HG03108 (cell line): ENCODE measurements at regions not wholly inside any gene's neighbourhood (a gene's known extent, or its start where the extent isn't known, plus 50 kb on each side); places are given as distances from the start of the nearest gene placed in this dataset.

Experiments used
- ATAC-seq: cut with Tn5 transposase; IDR thresholded peaks from one replicate; pipeline ENCODE4 v1.9.1; 2021; ENCODE audit warnings: moderate library complexity; ENCODE audit not compliant: unreplicated experiment

DNA sequence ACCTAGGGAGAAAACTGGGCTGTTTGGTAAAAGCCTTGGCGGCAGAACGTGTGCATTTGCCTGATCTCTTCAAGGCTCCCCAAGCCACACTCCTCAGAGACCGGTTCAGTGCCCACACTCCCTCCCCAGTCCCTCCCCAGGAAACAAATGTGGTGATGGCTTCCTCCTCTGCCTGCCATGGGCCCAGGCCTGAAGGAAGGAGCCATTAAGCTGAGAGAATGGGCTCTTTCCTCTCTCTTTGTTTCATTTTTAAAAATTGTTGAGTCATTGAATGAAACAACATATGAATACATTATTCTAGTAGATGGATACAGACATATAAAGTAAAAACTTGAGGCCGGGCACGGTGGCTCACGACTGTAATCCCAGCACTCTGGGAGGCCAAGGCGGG is 50.6 kb upstream of the YWHAQ start:
- no peak for ATAC-seq

DNA sequence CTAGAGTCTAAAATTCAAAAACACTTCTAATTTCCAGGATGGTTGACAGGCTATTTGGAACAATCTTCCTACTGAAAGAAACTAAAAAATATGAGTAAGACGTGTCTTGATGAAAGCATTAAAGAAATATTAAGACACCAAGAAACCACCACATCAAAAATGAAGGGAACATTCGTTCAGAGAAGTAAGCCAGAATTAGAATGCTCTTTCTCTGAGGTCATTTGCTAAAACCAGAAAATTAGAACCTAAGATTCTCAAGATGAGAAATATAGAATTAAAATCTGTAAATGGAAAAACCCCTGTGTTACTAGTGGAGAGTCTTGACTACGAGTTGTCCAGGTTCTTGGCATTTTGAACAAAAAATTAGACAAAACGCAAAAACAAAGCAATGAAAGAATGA is 54.8 kb upstream of the YWHAQ start:
- ATAC-seq = no peak

DNA sequence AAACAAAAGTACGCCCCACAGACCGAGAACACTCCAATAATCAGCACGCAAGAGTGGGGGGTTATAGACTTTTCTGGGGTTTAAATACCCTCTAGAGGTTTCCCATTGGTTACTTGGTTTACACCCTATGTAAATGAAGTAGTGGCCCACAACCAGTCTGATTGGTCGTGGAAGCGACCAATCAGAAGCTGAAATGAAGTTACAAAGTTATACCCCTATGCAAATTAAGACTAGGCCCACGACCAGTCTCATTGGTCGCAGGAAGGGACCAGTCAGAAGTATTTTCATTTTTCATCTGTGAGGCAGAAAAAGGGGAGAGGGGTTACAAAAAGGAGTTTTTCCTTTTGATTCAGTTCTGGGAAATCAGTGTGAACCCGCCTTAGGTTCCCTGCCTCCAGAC is 55.3 kb upstream of the YWHAQ start:
- ATAC-seq = no peak

DNA sequence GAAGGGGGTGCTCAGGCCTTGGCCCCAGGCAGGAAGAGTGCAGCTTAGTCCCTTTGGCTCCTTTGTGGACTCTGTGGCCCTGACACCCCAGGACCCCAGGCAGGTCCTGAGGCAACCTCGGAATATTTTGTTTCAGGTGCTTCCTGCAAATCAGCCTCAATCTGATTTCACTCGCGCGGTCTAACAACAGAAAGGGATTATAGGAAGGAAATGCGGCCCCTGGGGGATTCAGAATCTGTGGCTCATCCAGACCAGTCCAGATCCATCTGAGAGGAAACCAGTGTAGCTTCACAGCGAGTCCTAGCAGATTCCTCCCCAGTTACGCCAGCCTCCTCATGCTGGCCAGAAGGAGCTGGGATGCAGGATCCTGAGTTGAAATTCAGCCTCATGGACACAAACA is 59.5 kb upstream of the YWHAQ start:
- no peak for ATAC-seq

DNA sequence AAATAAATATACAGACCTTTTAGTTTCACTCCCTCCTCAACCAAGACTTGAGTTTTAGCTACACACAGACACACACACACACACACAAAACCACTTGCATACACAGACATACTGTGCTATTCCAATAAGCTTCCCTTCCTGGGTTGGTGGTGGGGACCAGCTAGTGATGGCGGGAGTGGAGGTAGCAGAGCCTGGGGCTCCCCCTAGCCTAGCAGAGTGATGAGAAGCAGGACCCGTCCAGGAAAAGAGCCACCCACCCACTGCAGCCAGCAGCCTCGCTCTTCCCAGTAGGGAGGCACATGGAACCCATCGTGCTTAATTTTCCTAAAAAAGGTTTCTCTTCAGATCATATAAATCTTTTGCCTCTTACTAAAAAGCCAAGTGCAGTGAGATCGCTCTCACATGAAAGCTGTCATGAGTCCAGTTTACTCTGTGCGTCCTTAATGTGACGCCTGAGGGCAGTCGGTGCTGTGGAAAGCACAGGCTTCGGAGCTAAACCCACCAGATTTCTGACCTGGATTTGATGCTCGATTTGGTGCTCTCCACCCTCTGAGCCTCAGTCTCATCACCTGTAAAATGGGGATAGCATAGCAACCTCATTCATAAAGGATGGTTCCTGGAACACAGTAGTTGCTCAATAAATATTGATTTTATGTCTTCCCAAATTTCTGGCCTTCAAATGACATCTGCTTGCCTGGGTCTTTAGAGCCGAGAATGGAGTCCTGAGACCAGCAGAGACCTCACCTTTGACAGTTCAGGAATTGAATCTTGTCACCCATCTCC is 60.1 kb upstream of the YWHAQ start:
- ATAC-seq = no peak

DNA sequence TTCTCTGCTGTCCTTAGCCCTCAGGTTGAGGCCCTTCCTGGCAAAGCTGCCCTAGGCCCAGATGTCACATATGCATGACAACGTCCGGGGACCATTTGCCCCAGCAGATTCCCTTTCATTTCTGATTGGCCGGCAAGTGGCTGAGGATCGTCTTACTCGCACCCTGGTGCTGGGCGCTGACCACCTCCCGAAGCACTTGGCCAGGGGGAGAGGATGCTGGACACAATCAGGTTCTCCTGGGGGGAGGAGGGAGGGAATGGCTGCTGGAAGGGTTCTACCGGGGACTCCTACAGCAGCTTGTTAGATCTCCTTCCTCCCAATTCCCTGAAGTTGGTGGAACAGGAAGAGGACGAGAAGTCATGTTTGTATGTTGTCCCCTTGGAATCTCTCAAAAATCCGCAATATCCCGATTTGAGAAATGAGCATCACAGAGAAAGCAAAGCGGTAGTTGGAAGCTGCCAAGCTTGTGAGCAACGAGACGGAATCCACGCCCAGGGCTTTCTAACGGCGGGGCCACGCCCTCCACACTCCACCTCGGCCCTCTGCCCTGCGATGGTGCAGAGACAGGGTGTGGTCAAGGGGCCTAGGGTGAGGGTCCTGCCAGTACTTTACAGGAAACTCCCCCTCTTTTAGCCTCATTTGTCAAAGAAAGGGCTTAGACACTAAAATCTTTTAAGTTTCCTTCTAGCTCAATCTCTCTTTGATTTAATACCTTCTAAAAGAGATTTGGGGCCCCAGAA is 61.8 kb upstream of the YWHAQ start:
- no peak for ATAC-seq

DNA sequence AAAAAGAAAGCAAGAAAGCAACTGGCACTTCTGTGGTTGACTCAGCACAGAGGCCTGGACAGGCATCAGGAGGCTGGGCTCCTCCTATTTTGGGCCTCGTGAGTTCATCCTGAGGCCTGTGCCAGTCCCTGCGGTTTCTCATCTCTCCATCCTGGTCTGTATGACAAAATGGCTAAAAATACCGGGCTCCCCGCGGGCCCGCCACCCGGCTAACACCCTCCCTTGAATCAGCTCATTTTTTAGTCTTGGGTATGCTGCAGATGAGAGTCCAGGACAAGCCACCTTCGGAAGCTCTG is 62.3 kb upstream of the YWHAQ start:
- ATAC-seq = peak; percentile 48

DNA sequence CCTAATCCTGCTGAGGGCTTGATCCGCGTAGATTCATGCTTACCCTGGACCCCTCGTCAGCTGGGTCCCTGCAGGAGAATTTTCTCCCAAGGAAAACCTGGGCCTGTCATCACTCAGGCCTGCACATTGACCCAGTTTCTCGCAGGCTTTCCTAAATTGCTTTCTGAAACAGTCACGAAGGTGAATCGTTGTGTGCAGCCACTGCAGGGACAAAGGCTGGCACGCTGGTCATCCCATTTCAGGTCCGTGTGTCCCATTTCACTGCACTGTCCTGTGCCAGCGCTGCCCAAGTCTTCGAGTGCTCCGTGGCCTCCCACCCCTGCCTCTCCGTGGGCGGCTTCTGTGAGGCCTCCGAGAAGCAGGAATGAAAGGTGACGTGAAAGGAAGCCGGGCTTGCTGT is 62.8 kb upstream of the YWHAQ start:
- no peak for ATAC-seq

DNA sequence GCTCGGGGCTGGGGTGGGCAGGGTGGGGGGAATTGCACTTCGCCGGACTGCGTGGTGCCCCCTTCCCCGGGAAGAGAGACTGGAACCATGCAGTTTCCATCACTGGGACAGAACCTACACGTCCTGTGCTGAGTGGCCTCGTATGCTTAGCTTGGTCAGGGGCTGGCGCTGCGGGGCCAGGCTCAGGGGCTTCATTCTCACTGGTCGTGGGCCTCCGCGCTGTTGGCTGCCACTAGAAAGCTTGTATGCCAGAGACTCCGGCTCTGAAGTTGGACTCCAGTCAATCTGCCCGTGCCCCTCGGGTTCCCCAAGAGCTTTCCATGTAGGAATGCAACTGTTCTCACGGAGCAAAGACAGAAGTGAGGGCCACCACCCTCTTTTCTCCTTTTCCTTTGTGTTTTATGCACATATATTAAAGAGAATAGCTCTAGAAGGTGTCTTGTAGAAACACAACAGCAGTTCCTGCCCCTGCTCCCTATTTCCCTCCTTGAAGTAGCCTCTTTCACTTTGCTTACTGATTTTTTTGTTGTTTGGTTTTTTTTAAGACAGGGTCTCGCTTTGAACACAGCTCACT is 64.0 kb upstream of the YWHAQ start:
- no peak for ATAC-seq

DNA sequence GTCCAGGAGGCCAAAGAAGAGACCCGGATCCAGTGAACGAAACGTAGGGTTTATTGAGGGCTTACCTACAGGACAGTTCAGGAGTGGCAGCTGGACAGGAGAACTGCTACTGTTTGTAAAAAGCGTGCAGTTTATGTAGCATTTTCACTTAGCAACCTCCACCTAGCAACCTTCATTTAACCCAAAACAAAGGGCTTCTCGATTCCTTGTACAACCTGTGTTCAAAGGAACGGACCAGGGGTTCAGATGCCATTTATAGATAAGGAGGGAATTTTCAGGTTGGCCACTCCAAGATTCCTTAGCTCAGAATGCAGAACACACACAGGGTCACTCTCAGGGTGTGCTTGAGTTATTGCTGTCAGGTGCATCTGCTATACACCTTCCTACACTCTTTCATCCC is 65.1 kb upstream of the YWHAQ start:
- ATAC-seq = no peak

DNA sequence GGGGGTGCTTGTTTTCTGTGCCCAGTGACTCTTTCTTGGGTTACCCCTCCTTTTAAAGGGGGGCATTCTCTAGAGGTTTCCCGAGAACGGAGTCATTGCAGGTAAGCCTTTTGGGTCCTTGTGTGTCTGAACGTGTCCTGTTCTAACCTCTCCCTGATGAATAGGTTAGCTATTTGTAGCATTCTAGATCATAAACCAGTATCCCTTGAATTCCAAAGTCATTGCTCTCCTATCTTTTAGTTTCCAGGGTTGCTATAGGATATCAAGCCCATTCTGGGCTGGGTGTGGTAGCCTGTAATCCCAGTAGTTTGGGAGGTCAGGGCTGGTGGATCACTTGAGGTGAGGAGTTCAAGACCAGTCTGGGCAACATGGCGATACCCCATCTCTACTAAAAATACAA is 65.9 kb upstream of the YWHAQ start:
- ATAC-seq = no peak

DNA sequence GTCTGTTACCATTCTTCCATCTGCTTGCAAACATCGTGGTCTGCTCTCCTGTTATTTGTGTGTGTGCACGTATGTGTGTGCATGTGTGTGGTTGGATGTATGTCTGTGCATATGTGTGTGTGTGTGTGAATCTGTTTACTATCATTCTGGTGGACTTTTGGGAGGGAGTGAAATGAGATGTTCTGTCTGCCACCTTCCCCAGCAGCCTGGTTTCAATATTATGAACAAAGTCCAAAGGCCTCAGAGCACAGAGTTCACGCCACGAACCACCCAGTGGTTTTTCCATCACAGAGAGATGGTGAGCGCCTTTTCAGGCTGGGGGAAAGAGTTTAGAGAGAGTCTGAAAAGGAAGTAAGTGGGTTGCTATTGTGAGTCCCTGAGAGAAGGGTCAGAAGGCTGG is 67.1 kb upstream of the YWHAQ start:
- no peak for ATAC-seq

DNA sequence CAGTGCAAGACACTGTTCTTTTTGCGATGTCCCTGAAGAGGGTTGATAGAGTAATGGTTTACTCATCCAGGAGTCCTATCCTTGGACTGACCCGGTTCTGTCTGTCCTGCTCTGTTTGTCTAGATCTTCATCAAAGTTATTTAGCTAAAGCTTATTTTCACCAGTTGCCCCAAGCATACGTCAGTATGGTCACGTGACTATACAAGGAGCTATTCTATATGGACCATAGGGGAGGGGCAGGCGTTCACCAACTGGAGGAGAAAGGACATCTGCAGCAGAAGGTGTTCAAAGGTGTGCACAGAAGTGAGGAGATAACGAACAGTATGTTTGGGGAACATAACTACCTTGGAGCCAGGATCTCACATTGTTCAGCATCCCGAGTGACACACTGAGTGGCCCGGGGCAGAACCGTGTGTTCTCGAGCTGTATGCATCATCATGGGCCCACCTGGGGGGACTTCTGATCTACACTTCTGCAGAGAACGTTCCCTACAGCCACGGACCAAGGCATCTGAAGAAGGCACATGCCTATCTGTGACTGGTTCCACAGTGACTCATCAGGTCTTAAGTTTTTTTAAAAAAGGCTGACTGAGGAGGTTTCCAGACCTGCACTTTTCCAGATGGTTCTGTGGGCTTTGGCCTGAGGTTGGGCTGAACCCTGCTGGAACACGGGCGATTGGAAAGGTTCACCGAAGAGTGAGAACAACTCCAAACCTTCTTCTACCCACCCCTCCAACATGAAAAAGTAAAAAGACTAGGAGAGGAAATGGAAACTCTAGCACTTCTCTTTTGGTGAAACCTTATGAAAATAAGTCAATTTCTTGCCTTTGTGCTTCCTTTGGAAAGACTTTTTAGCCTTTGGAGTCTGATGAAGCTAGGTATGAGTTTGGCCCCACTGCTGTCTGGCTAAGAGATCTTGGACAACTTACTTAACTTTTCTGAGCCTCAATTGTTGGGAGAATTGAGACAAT is 68.6 kb upstream of the YWHAQ start:
- no peak for ATAC-seq

DNA sequence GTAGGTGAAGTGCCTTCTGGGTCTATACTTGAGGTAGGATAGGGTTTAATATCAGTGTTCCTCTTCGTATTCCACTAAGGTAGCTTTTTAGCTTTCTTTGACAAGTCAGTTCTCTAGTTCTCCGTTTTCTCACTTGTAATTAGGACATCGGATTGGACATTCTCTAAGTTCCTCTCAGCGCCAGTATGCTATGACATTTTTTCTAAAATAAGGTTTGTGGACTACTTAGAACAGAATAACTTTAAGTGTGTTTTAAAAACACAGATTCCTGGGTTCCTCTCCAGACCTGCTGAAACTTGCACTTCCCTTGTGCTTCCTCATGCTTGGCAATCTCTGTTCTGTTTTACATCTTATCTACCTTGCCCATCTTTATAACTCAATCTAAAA is 69.3 kb upstream of the YWHAQ start:
- ATAC-seq = no peak

DNA sequence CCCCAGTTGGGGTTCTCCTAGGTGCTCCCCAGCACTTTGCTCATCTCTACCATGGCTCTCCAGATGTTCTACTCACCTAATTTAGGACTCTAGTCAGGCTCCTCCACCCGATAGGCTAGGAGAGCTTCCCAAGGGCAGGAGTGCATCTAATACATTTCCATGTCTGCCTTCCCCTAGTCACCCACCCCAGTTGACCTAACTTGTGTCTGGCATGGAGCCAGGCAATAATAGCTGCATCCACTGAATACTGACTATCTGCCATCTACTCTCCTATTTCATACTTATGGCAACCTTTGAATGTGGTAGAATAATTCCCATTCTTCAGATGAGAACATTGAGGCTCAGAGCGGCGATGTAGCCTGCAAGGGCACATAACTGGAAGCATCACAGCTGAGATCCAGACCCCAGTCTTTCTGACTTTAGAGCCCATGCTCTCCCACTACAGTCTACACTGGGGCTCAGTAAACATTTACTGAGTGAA is 71.8 kb upstream of the YWHAQ start:
- no peak for ATAC-seq

DNA sequence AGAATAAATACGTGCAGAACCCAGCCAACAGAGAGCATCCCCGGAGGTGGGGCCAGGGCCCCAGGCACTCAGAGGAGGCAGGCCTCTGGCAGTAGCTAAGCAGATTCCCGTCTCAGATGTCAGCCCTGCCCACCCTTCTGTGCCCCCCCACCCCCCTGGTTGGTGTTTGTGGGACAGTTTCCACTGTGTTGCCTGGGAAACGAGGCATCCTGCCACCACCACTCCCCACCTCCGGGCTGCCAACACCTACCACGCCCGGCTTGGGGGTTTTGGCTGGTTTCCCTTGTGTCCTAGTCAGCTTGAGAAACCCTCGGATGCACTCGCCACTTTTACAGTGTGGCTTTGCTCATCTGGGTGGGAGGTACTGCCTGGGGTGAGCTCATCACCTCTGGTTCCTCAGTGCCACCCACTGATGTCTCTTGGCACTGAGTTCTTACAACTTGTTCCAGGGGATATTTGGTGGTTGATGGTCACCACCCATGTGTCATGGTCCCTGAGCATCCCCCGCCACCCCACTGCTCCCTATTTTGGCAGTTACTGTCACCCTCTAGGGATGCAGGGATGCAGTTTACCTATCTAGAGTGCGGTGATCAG is 72.4 kb upstream of the YWHAQ start:
- no peak for ATAC-seq

DNA sequence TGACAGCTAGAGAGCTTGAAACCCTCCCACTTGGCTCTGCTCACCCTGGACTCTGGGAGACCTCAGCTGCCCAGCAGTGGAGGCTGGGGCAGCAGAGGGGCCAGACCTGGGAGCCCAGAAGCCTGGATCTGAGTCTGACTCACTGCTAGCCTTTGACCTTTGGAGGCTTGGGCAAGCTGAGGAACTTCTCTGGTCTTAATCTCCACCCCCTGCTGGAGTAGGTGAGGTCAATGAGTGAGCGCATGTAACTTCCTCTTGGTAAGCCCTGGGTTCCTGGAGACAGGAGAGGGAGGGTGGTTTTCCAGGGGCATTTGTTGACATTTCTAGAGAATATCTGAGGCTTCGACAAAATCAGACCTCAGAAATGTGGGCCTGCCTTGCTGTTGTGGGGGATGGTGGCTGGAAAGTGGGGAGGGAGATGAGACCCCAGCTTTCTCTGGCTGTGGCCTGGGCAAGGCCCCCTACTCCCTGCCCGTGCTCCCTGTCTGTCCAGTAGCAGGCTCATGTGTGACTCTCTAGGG is 73.0 kb upstream of the YWHAQ start:
- ATAC-seq = no peak

DNA sequence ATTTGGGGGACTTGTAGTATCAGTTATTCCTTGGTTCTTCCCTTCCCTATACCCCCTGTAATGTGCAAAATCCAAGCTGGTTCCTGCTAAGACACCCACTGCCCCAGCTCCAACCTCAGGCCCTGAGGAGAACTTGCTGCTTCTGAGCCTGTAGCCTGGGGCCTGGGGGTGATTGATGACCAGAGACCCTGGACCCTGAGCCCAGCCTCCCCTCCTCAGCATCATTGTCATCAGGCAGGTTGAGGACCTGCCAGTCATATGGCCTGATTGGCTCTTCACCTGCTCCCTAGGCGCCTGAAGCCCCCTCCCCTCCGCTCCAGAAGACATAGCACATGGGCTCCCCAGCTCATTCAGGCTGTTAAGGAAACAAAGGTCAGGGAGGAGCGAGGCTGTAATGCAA is 73.8 kb upstream of the YWHAQ start:
- ATAC-seq = no peak

DNA sequence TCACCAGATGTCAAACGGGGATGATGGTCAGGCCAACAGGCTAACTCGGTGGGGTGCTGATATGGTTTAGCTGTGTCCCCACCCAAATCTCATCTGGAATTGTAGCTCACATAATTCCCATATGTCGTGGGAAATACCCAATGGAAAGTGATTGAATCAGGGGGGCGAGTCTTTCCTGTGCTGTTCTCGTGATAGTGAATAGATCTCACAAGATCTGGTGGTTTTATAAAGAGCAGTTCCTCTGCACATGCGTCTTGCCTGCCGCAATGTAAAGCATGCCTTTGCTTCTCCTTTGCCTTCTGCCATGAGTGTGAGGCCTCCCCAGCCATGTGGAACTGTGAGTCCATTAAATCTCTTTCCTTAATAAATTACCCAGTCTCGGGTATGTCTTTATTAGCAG is 74.4 kb upstream of the YWHAQ start:
- no peak for ATAC-seq

DNA sequence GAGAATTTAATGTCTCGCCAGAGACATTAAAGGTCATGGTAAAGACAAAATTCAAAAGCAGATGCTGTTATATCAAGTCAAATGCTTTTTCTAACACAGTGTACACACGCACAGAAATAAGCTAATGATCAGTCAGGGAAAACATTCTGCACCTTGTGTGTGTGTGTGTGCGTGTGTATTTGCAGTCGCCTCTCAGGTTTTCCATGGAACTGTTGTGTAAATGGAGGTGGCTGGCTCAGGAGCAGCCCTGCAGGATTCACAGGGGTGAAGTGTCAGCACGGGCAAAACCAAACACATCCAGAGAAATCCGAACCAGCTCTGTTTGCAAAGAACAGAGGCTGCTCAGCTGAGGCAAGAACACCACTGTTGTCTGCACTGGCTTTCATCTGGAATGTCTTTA is 76.2 kb upstream of the YWHAQ start:
- ATAC-seq = no peak
